MM.1S (cell line): ENCODE measurements at regions not wholly inside any gene's neighbourhood (a gene's known extent, or its start where the extent isn't known, plus 50 kb on each side); places are given as distances from the start of the nearest gene placed in this dataset.

ENCODE experiments used
- CTCF ChIP-seq: fragments of 300-600 bp; sonication (generic); IDR thresholded peaks from 2 replicates; pipeline ENCODE4 v1.5.1; 2016; ENCODE audit warnings: antibody characterized with exemption, low read length, mixed read lengths
- EZH2 ChIP-seq: fragments of 300-600 bp; sonication (generic); optimal IDR thresholded peaks from 2 replicates; pipeline ENCODE3; 2017; ENCODE audit warnings: low read depth, mild to moderate bottlenecking, antibody characterized with exemption, low read length, mixed read lengths

GRCh38 chrX:15908603-15909290 lies 54.1 kb upstream of the AP1S2 start:
- no peak for TF ChIP-seq CTCF
- TF ChIP-seq EZH2 = no peak
